GM12878 (cell line): ENCODE measurements at regions not wholly inside any gene's neighbourhood (a gene's known extent, or its start where the extent isn't known, plus 50 kb on each side); places are given as distances from the start of the nearest gene placed in this dataset.

Experiments used
- ATAC-seq: fragments of 200-7000 bp; cut with Tn5 transposase; 3 replicates; pipeline ENCODE4 v1.9.1; 2020; ENCODE audit warnings: mild to moderate bottlenecking, moderate library complexity
- BruUV-seq: library from RNA; stranded (reverse); fragments of 400-500 nt; replicated peaks from 2 replicates; lab custom pipeline; 2021; lab: Mats Ljungman, UMichigan
- CTCF ChIA-PET: fragments of 300-600 bp; sonication (Branson Sonifier 250); formaldehyde crosslinking; extraction: SDS; loops from one replicate; lab custom pipeline; 2021; ENCODE audit warnings: inconsistent platforms; lab: Yijun Ruan, JAX
- POLR2A ChIA-PET: fragments of 350-600 bp; formaldehyde crosslinking; extraction: SDS; loops from one replicate; lab custom pipeline; 2021; ENCODE audit warnings: inconsistent platforms; lab: Charles Lee
- RAD21 ChIA-PET: fragments of 300-600 bp; sonication (Branson Sonifier 250); formaldehyde crosslinking; loops from one replicate; lab custom pipeline; 2023; ENCODE audit warnings: antibody characterized with exemption; ENCODE audit not compliant: unreplicated experiment; lab: Charles Lee
- SMC1A ChIA-PET: fragments of 300-600 bp; sonication (Branson Sonifier 250); formaldehyde crosslinking; loops from one replicate; lab custom pipeline; 2023; ENCODE audit not compliant: unreplicated experiment, uncharacterized antibody; lab: Charles Lee
- DNase-seq: peaks from one replicate; pipeline ENCODE4 v3.0.0-alpha.2; 2011; ENCODE audit warnings: low read depth, low spot score
- FAIRE-seq: peaks from 3 replicates; lab custom pipeline; 2011; peaks lifted over from hg19 to GRCh38; lab: Jason Lieb, UNC
- H2AFZ ChIP-seq: 2 replicates; pipeline ENCODE4 v1.6.0; 2011; ENCODE audit warnings: low read depth, low read length, control low read depth; ENCODE audit not compliant: control insufficient read depth
- H3K27ac ChIP-seq: 2 replicates; pipeline ENCODE4 v1.5.1; 2011; ENCODE audit warnings: control low read depth; ENCODE audit not compliant: control insufficient read depth, insufficient read depth
- H3K27me3 ChIP-seq, 2 experiments: replicated peaks in 1 of 2; 2 replicates each; pipeline versions ENCODE4 v1.6.0 to v1.6.1; 2011; ENCODE audit warnings: low read length in 1 of 2; ENCODE audit not compliant: control insufficient read depth in 2 of 2, insufficient read depth in 2 of 2
- H3K36me3 ChIP-seq, 2 experiments: 2 replicates each; pipeline ENCODE4 v1.5.1; 2011; ENCODE audit warnings: low read length in 1 of 2; ENCODE audit not compliant: control insufficient read depth in 2 of 2, insufficient read depth in 2 of 2
- H3K4me1 ChIP-seq: 2 replicates; pipeline ENCODE4 v1.6.1; 2011; ENCODE audit warnings: mild to moderate bottlenecking, low read length, moderate library complexity, mixed read lengths; ENCODE audit not compliant: control insufficient read depth, insufficient read depth
- H3K4me2 ChIP-seq: 2 replicates; pipeline ENCODE4 v1.6.0; 2011; ENCODE audit warnings: control low read depth; ENCODE audit not compliant: control insufficient read depth, insufficient read depth
- H3K4me3 ChIP-seq: fragments of 200-600 bp; sonication (generic); 2 replicates; pipeline ENCODE4 v1.5.1; 2016
- H3K79me2 ChIP-seq: 2 replicates; pipeline ENCODE4 v1.6.0; 2011; ENCODE audit warnings: low read length; ENCODE audit not compliant: control insufficient read depth, insufficient read depth
- H3K9ac ChIP-seq: 2 replicates; pipeline ENCODE4 v1.8.0; 2011; ENCODE audit warnings: low read length, control low read depth, mixed read lengths; ENCODE audit not compliant: control insufficient read depth, insufficient read depth
- H3K9me3 ChIP-seq: replicated peaks from 3 replicates; pipeline ENCODE4 v1.5.1; 2011; ENCODE audit warnings: mild to moderate bottlenecking, low read length; ENCODE audit not compliant: control insufficient read depth, insufficient read depth
- H4K20me1 ChIP-seq: 2 replicates; pipeline ENCODE4 v1.6.0; 2011; ENCODE audit not compliant: control insufficient read depth, insufficient read depth
- CBX5 ChIP-seq: sonication (generic); IDR thresholded peaks from 2 replicates; pipeline ENCODE4 v1.6.1; 2016; ENCODE audit warnings: low read depth, moderate library complexity, mild to moderate bottlenecking, inconsistent platforms
- DPF2 ChIP-seq: fragments of 450-650 bp; IDR thresholded peaks from 2 replicates; pipeline ENCODE4 v1.6.1; 2017; ENCODE audit warnings: mild to moderate bottlenecking
- FOS ChIP-seq: IDR thresholded peaks from 3 replicates; pipeline ENCODE4 v1.6.1; 2011; ENCODE audit warnings: borderline replicate concordance; ENCODE audit not compliant: insufficient read length; ENCODE audit errors: extremely low read depth
- IKZF1 ChIP-seq: fragments of 450-650 bp; conservative IDR thresholded peaks from 2 replicates; pipeline ENCODE4 v1.6.1; 2017; ENCODE audit warnings: antibody characterized with exemption, mild to moderate bottlenecking
- JUND ChIP-seq: IDR thresholded peaks from 2 replicates; pipeline ENCODE4 v1.6.1; 2012; ENCODE audit warnings: low read depth, mild to moderate bottlenecking, low read length, improper control_type of control experiment, moderate library complexity
- PAX8 ChIP-seq: fragments of 450-650 bp; IDR thresholded peaks from 2 replicates; pipeline ENCODE4 v1.6.1; 2017; ENCODE audit warnings: mild to moderate bottlenecking, moderate library complexity
- POLR2AphosphoS5 ChIP-seq: IDR thresholded peaks from 2 replicates; pipeline ENCODE4 v1.6.1; 2011; ENCODE audit warnings: mild to moderate bottlenecking, low read length, inconsistent platforms
- RCOR1 ChIP-seq: conservative IDR thresholded peaks from 2 replicates; pipeline ENCODE4 v1.6.1; 2012; ENCODE audit warnings: low read depth, low read length, improper control_type of control experiment
- RELA ChIP-seq: fragments of 450-650 bp; IDR thresholded peaks from 2 replicates; pipeline ENCODE4 v1.8.0; 2014; ENCODE audit warnings: borderline replicate concordance; ENCODE audit not compliant: partially characterized antibody
- SMC3 ChIP-seq: IDR thresholded peaks from 2 replicates; pipeline ENCODE4 v1.6.1; 2011; ENCODE audit warnings: low read length, improper control_type of control experiment, borderline replicate concordance
- ZZZ3 ChIP-seq: IDR thresholded peaks from 2 replicates; pipeline ENCODE4 v1.6.1; 2011; ENCODE audit warnings: low read depth; ENCODE audit not compliant: control insufficient read depth, insufficient read length
- WGBS: methylation state at CpG from one replicate; pipeline ENCODE4 v1.1.6; 2016; ENCODE audit warnings: low lambda C conversion rate; ENCODE audit not compliant: insufficient replicate concordance, insufficient coverage; ENCODE audit errors: missing lambda C conversion rate; 5-methylcytosine and 5-hydroxymethylcytosine counted together
- in situ Hi-C: fragments of 300-500 bp; cut with MboI; formaldehyde crosslinking; loops from 9 replicates; pipeline ENCODE4 v1.14.3; 2018; ENCODE audit warnings: mixed read lengths
- intact Hi-C: fragments of 100-400 bp; cut with micrococcal nuclease; formaldehyde crosslinking; loops from one replicate; pipeline ENCODE4 v1.14.2; 2022; ENCODE audit not compliant: unreplicated experiment
- TF ChIP-seq, protein P1 (sequence below): fragments of 450-650 bp; formaldehyde crosslinking; IDR thresholded peaks from 2 replicates; pipeline ENCODE4 v1.4.0; 2022; ENCODE audit warnings: mild to moderate bottlenecking, moderate library complexity

DNA sequence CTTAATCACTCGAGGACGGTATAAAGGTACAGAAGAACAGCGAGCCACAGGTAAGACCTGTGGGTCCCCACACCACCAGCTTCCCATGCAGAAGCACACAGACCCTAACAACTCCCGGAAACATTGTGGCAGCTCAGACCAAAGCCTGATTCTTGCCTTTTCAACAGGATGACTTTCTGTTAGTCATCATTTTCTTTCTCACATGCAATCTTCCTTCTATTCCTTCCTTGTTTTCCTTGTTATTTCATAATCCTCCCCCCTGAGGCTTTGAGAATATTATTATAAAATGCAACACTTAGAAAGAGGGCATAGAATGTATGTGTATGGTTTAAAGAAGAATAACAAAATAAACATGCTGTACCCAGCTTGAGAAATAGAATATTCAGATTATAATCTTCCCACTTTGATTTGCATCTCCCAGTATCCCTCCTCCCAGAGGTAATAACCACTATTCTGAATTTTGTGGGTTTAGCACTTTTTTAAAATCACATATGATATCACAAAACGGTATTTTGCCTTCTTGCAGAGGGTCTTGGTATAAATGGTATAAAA lies 100.9 kb downstream of the FHDC1 start:
- ChIA-PET RAD21 (no interaction called here), CTCF (no interaction called here), POLR2A (no interaction called here), SMC1A (no interaction called here)
- no peaks in the 10 kb centered on the region for H3K36me3 ChIP-seq
- no peaks in the 10 kb centered on the region for H4K20me1 ChIP-seq
- H3K79me2 ChIP-seq, result no peaks in the 10 kb centered on the region
- H3K9ac ChIP-seq, result no peak overlapping the region
- in situ Hi-C loops, result no loop called here
- H3K4me2 ChIP-seq, result no peak overlapping the region
- WGBS, result 12% methylated on average over 5 of the region's 5 CpGs
- H3K4me3 ChIP-seq, result no peak overlapping the region
- TF ChIP-seq CBX5 (no peak), SMC3 (no peak), JUND (no peak), FOS (no peak), POLR2AphosphoS5 (no peak), IKZF1 (no peak), ZZZ3 (no peak), DPF2 (no peak), PAX8 (no peak), RCOR1 (no peak), RELA (no peak)
- TF ChIP-seq, protein P1, sequence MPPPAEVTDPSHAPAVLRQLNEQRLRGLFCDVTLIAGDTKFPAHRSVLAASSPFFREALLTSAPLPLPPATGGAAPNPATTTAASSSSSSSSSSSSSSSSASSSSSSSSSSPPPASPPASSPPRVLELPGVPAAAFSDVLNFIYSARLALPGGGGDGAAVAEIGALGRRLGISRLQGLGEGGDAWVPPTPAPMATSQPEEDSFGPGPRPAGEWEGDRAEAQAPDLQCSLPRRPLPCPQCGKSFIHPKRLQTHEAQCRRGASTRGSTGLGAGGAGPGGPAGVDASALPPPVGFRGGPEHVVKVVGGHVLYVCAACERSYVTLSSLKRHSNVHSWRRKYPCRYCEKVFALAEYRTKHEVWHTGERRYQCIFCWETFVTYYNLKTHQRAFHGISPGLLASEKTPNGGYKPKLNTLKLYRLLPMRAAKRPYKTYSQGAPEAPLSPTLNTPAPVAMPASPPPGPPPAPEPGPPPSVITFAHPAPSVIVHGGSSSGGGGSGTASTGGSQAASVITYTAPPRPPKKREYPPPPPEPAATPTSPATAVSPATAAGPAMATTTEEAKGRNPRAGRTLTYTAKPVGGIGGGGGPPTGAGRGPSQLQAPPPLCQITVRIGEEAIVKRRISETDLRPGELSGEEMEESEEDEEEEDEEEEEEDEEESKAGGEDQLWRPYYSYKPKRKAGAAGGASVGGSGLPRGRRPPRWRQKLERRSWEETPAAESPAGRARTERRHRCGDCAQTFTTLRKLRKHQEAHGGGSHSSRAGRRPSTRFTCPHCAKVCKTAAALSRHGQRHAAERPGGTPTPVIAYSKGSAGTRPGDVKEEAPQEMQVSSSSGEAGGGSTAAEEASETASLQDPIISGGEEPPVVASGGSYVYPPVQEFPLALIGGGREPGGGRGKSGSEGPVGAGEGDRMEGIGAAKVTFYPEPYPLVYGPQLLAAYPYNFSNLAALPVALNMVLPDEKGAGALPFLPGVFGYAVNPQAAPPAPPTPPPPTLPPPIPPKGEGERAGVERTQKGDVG (CRISPR knock-in tag), result no peak
- no peak for DNase-seq
- no peak overlapping the region for H2AFZ ChIP-seq
- intact Hi-C loops, result no loop called here
- no TSS peak for BruUV-seq
- no peaks in the 10 kb centered on the region for H3K4me1 ChIP-seq
- H3K9me3 ChIP-seq, result peaks cover 2% of the 10 kb centered on the region; the same call in 1 of the 3 replicates
- H3K27me3 ChIP-seq, result peaks cover 0 to 4% of the 10 kb centered on the region in 2 experiments; a peak in 2 of 4 replicates
- no peak for FAIRE-seq
- no peak for ATAC-seq
- no peak overlapping the region for H3K27ac ChIP-seq
